GM19468 (cell line): ENCODE measurements at regions not wholly inside any gene's neighbourhood (a gene's known extent, or its start where the extent isn't known, plus 50 kb on each side); places are given as distances from the start of the nearest gene placed in this dataset.
"Not testable (repeated sequence)": the region's sequence is repeated elsewhere in the genome, so short reads cannot be mapped to it uniquely, and the experiment has no call there.

Experiments used
- ATAC-seq: cut with Tn5 transposase; IDR thresholded peaks from one replicate; pipeline ENCODE4 v1.9.1; 2021; ENCODE audit warnings: mild to moderate bottlenecking, moderate library complexity, moderate number of reproducible peaks; ENCODE audit not compliant: unreplicated experiment; ENCODE audit errors: extremely low read depth

DNA sequence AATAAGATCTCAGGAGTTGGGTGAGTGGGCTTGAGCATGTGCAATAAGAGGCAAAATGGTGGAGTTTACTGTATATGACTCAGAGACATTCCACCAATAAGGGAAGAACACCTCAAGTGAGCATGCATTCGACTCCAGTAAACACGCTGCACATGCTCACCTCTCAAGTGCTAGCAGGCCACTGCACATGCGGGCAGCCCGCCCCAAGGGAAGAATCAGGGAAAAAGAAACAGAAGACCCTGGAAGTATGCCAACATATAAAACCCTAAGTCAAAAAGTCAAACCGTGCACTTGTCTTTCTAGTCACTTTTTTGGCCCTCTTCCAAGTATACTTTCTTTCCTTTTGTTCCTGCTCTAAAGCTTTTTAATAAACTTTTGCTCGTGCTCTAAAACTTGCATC, 245.3 kb upstream of the RASA1 start:
- ATAC-seq: no peak

DNA sequence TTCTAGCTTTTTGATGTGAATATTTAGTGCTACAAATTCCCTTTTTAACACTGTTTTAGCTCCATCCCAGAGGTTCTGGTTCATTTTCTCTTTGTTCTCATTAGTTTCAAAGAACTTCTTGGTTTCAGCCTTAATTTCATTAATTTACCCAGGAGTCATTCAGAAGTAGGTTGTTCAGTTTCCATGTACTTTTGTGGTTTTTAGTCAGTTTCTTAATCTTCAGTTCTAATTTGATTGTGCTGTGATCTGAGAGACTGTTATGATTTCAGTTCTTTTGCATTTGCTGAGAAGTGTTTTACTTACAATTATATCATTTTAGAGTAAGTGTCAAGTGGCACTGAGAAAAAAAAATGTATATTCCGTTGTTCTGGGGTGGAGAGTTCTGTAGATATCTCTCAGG, 240.1 kb upstream of the RASA1 start:
- ATAC-seq: no peak

- ATAC-seq: no peak
Measured at GRCh38 chr5:87029951-87030350, 237.7 kb upstream of the RASA1 start.

- ATAC-seq: no peak
Measured at GRCh38 chr5:87030699-87031098, 237.0 kb upstream of the RASA1 start.

DNA sequence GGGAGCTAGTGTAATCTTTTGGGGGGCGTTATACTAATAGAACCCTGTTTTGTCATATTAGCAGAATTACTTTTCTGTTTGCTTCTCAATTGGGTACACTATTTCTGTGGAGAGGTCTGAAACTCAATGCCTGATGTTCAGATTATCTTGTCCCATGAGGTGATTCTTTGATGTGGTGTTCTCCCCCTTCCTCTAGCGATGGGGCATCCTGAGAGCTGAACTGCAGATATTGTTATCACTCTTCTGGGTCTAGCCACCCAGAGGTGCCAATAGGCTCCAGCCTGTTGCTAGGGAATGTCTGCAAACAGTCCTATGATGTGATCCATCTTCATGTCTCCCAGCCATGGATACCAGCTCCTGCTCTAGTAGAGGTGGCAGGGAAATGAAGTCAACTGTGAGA, 233.1 kb upstream of the RASA1 start:
- ATAC-seq: no peak

DNA sequence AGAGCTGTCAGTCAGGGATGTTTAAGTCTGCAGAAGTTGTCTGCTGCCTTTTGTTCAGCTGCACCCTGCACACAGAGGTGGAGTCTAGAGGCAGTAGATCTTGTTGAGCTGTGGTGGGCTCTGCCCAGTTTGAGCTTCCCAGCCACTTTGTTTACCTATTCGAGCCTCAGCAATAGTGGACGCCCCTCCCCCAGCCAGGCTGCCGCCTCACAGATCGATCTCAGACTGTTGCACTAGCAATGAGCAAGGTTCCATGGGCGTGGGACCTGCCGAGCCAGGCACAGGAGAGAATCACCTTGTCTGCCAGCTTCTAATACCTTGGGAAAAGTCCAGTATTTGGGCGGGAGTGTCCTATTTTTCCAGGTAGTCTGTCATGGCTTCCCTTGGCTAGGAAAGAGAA, 225.1 kb upstream of the RASA1 start:
- ATAC-seq: no peak

GRCh38 chr5:87048156-87048555, 219.5 kb upstream of the RASA1 start:
- no peak for ATAC-seq

DNA sequence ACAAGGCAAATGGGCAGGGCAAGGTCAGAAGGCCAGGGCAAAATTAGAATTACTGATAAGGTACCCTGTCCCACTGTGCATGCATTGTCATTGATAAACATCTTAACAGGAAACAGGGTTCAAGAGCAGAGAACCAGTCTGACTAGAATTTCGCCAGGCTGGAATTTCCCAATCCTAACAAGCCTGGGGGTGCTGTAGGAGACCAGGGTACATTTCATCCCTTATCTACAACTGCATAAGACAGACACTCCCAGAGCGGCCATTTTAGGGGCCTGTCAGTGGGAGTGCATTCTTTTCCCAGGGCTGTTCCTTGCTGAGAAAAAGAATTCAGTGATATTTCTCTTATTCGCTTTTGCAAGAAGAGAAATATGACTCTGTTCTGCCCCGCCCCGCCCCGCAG, 218.7 kb upstream of the RASA1 start:
- ATAC-seq: not testable (repeated sequence)

DNA sequence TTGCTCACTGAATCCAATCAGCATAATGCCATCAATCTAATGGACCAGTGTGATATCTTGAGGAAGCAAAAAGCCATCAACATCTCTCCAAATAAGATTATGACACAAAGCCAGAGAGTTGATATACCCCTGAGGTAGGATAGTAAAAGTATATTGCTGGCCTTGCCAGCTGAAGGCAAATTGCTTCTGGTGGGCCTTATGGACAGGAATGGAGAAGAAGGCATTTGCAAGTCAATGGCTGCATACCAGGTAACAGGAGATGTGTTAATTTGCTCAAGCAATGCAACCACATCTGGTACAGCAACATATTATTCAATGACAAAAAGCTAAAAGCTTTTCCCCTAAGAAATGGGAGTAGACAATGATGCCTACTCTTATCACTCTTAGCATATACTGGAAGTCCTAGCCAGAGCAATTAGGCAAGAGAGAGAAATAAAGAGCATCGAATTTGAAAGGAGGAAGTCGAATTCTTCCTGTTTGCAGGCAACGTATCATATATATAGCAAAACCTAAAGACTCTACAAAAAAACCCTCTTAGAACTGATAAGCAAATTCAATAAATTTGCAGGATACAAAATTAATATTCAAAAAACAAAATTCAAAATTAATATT, 216.1 kb upstream of the RASA1 start:
- no peak for ATAC-seq

DNA sequence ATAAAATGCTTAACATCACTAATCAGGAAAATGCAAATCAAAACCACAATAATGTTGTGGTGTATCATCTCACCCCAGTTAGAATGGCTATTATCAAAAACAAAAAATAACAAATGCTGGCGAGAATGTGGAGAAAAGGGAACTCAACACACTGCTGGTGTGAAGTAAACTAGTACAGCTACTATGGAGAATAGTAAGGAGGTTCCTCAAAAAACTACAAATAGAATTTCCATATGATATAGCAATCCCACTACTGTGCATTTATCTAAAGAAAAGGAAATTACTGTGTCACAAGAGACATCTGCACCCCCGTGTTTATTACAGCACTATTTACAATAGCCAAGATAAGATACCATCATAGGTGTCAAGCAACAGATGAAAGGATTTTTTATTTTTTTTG, 214.5 kb upstream of the RASA1 start:
- no peak for ATAC-seq

DNA sequence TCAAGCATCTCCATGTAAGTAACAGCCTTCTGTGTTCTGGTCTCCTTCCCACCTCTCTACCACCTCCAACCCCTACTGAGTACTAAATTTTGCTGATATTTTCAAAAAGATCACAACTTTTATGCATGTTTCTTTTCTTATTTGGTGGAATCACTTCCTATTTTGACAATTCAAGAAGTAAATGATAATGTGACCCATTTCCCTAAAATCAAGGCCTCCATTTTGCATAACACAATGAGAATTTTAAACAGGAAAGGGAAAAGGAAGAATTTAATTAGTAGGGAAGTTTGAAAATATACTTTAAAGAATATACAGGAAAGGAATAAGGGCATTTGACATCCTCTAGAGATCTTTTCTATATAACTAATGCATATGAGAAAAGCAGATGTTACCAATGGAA, 212.9 kb upstream of the RASA1 start:
- no peak for ATAC-seq

DNA sequence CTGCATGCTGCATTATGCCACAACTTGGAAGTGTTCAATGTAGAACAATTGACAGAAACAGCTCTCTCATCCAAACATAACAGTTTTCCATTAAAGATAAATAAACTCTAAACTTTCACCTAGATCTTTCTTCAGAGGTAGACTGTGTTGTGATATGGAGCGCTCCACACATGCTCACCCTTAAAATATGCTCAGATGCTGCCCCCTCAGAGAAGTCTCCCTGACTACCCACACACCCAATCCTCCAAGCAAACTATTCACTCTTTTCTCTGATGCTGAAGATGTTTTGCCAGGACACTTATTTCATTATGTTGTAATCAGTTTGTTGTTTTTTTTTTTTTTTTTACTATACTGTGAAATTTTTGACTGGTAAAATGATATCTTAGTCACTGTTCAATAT, 206.6 kb upstream of the RASA1 start:
- ATAC-seq: no peak

DNA sequence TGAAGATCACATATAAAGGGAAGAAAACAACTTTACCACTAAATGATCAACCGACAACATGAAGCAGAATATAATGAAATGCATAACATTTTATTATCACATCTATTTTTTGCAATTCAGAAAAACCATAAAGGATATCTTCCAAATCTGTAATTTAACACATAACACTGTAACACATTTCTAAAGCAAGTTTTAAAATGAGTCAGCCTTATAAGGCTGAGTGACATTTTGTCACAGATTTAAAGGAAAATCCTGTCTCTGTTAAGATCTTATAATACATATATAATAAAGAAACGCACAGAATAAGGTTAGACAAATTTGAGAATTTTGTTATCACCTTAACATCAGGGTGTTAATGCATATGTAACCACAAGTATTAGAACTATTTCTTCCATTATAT, 198.4 kb upstream of the RASA1 start:
- no peak for ATAC-seq

GRCh38 chr5:87069974-87070608, 197.6 kb upstream of the RASA1 start:
- ATAC-seq: no peak

DNA sequence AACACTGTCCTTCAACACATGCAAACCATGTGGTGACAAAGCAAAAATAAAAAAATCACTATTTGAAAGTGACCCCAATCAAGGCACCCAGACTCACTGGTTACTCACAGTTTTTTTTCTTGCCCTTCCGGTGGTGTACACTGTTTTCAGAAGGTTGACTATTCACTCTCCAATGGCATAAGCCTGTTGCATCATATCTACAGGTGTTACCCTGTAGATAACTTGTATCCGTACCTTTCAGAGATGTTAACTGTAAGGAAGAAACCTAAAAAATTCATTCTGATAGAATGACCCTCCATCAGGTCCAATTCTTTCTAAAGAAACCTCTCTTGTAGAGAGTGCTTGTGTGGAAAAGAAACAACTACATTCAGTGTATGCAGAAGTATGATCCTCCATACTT, 193.6 kb upstream of the RASA1 start:
- no peak for ATAC-seq

- peak; percentile 94 for ATAC-seq
Measured at GRCh38 chr5:87074934-87075541, 192.6 kb upstream of the RASA1 start.

DNA sequence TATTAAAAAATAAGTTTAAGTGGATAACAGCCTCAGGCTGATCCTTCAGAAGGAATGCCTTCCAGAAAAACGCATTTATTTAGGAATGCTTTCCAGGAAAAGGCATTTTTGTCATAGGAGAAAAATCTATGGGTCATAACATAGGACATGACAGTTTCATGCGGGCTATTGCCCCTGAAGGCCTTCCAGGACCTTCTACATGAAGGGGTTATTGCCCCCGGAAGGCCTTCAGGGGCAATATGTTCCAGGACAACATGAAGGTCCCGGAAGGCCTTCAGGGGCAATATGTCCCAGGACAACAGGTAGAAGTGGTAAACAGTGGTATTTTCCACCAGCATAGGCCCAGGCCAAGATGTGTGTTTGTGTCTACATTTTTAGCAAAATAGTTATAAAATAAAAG, 191.3 kb upstream of the RASA1 start:
- no peak for ATAC-seq

DNA sequence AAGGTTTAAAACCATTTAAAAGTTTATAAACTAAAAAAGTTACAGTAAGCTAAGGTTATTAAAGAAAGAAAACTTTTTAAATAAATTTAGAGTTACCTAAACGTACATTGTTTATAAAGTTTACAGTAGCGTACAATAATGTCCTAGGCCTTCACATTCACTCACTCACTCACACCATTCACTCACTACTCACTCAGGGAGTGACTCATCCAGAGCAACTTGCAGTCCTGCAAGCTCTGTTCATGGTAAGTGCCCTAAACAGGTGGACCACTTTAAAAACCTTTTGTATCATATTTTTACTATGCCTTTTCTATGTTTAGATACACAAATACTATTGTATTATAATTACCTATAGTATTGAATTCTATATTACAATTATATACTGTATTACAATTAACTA, 190.8 kb upstream of the RASA1 start:
- ATAC-seq: no peak

DNA sequence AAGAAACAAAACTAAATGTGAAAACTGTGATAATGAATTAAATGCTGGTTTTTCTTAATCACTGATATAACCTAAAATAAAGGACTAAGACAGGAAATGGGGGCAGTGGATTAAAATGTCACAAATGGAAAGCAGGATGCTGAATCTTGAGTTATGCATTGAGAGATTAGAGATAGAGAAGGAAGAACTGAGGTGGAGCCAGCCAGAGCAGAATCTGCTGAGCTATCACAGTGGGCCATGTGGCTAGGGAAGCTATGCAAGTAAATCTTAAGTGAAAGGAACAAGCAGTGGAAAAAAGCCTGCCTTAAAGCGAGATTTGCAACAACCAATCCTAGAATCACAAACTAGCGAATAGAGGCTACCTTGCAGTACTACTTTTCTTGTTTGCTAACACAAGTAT, 188.5 kb upstream of the RASA1 start:
- ATAC-seq: no peak

GRCh38 chr5:87081016-87081415, 186.7 kb upstream of the RASA1 start:
- no peak for ATAC-seq

GRCh38 chr5:87081511-87082372, 185.9 kb upstream of the RASA1 start:
- ATAC-seq: peak; percentile 68
